H9 (cell line): ENCODE measurements at regions not wholly inside any gene's neighbourhood (a gene's known extent, or its start where the extent isn't known, plus 50 kb on each side); places are given as distances from the start of the nearest gene placed in this dataset.

Experiments used
- DNase-seq: peaks from one replicate; pipeline ENCODE4 v3.0.0-alpha.2; 2017
- H2AFZ ChIP-seq: one replicate; pipeline ENCODE4 v1.6.1; 2013; ENCODE audit warnings: mild to moderate bottlenecking, low read length, control low read depth, moderate library complexity
- H2AK5ac ChIP-seq: 2 replicates; pipeline ENCODE4 v1.6.1; 2013; ENCODE audit warnings: low read length, control low read depth, mixed read lengths; ENCODE audit not compliant: insufficient read length
- H2BK120ac ChIP-seq: one replicate; pipeline ENCODE4 v1.6.1; 2013; ENCODE audit warnings: low read depth, mild to moderate bottlenecking, low read length, control low read depth, inconsistent platforms; ENCODE audit not compliant: poor library complexity, severe bottlenecking
- H2BK12ac ChIP-seq: 2 replicates; pipeline ENCODE4 v1.6.1; 2013; ENCODE audit warnings: low read length, control low read depth, mixed read lengths, low read depth; ENCODE audit not compliant: insufficient read length
- H2BK15ac ChIP-seq: 2 replicates; pipeline ENCODE4 v1.6.1; 2013; ENCODE audit warnings: low read depth, low read length, control low read depth
- H2BK20ac ChIP-seq: one replicate; pipeline ENCODE4 v1.6.1; 2013; ENCODE audit warnings: low read depth, mild to moderate bottlenecking, low read length, control low read depth, inconsistent platforms; ENCODE audit not compliant: poor library complexity, severe bottlenecking
- H2BK5ac ChIP-seq: 2 replicates; pipeline ENCODE4 v1.6.1; 2013; ENCODE audit warnings: low read length, control low read depth, mixed read lengths; ENCODE audit not compliant: insufficient read length
- H3K14ac ChIP-seq: 2 replicates; pipeline ENCODE4 v1.6.1; 2013; ENCODE audit warnings: low read length, control low read depth; ENCODE audit not compliant: insufficient read depth
- H3K18ac ChIP-seq: 2 replicates; pipeline ENCODE4 v1.6.1; 2013; ENCODE audit warnings: low read depth, mild to moderate bottlenecking, mixed read lengths, low read length, control low read depth; ENCODE audit not compliant: insufficient read length
- H3K23ac ChIP-seq: 2 replicates; pipeline ENCODE4 v1.6.1; 2013; ENCODE audit warnings: low read length, control low read depth, mixed read lengths, low read depth; ENCODE audit not compliant: insufficient read length
- H3K23me2 ChIP-seq: 2 replicates; pipeline ENCODE4 v1.6.1; 2013; ENCODE audit warnings: low read depth, mild to moderate bottlenecking, mixed read lengths, low read length, control low read depth; ENCODE audit not compliant: insufficient read length, poor library complexity, severe bottlenecking
- H3K27ac ChIP-seq: 2 replicates; pipeline ENCODE4 v1.5.1; 2013; ENCODE audit warnings: low read length, control low read depth, mixed read lengths, low read depth; ENCODE audit not compliant: insufficient read length
- H3K27me3 ChIP-seq: 2 replicates; pipeline ENCODE4 v1.6.1; 2013; ENCODE audit warnings: low read length, control low read depth, inconsistent platforms; ENCODE audit not compliant: insufficient read depth
- H3K4ac ChIP-seq: 2 replicates; pipeline ENCODE4 v1.6.1; 2013; ENCODE audit warnings: low read depth, mild to moderate bottlenecking, control low read depth, inconsistent platforms, low read length, moderate library complexity
- H3K4me1 ChIP-seq: 2 replicates; pipeline ENCODE4 v1.6.1; 2013; ENCODE audit warnings: low read length, control low read depth, inconsistent platforms; ENCODE audit not compliant: insufficient read depth
- H3K4me2 ChIP-seq: 2 replicates; pipeline ENCODE4 v1.6.1; 2013; ENCODE audit warnings: low read length, control low read depth, mixed read lengths; ENCODE audit not compliant: insufficient read length, insufficient read depth
- H3K56ac ChIP-seq: 2 replicates; pipeline ENCODE4 v1.6.1; 2013; ENCODE audit warnings: low read depth, mild to moderate bottlenecking, mixed read lengths, low read length, control low read depth; ENCODE audit not compliant: insufficient read length
- H3K79me1 ChIP-seq: 2 replicates; pipeline ENCODE4 v1.6.1; 2013; ENCODE audit warnings: low read depth, mild to moderate bottlenecking, moderate library complexity, low read length, control low read depth, inconsistent platforms; ENCODE audit not compliant: insufficient read depth, poor library complexity, severe bottlenecking
- H3K79me2 ChIP-seq: 2 replicates; pipeline ENCODE4 v1.6.1; 2013; ENCODE audit warnings: low read length, control low read depth, inconsistent platforms; ENCODE audit not compliant: insufficient read depth
- H3K9ac ChIP-seq: 2 replicates; pipeline ENCODE4 v1.6.1; 2013; ENCODE audit warnings: low read length, control low read depth, mixed read lengths; ENCODE audit not compliant: insufficient read length; ENCODE audit errors: extremely low read depth
- H3K9me3 ChIP-seq: one replicate; pipeline ENCODE4 v1.6.1; 2013; ENCODE audit warnings: low read depth, low read length, inconsistent platforms; ENCODE audit not compliant: control insufficient read depth
- H3T11ph ChIP-seq: one replicate; pipeline ENCODE4 v1.6.1; 2013; ENCODE audit warnings: mild to moderate bottlenecking, low read length, control low read depth, inconsistent platforms
- H4K20me1 ChIP-seq: one replicate; pipeline ENCODE4 v1.6.1; 2013; ENCODE audit not compliant: control insufficient read depth, insufficient read length, insufficient read depth
- H4K5ac ChIP-seq: 2 replicates; pipeline ENCODE4 v1.6.1; 2013; ENCODE audit warnings: low read depth, mild to moderate bottlenecking, mixed read lengths, low read length, control low read depth; ENCODE audit not compliant: insufficient read length
- H4K8ac ChIP-seq: replicated peaks from 2 replicates; pipeline ENCODE4 v1.6.1; 2013; ENCODE audit warnings: low read length, control low read depth, mixed read lengths, low read depth; ENCODE audit not compliant: insufficient read length
- H4K91ac ChIP-seq: 2 replicates; pipeline ENCODE4 v1.6.1; 2013; ENCODE audit warnings: low read depth, mild to moderate bottlenecking, moderate library complexity, mixed read lengths, low read length, control low read depth; ENCODE audit not compliant: insufficient read length
- H3K27ac Mint-ChIP-seq, 3 experiments: 2 replicates in 2 of 3; 3 replicates in 1 of 3; pipeline ENCODE4 v1.8.0; 2020 to 2021; ENCODE audit warnings: mixed read lengths in 3 of 3, mild to moderate bottlenecking in 1 of 3, moderate library complexity in 1 of 3
- H3K27me3 Mint-ChIP-seq: 2 replicates; pipeline ENCODE4 v1.8.0; 2021; ENCODE audit warnings: low read depth, mild to moderate bottlenecking, moderate library complexity, mixed read lengths
- H3K36me3 Mint-ChIP-seq, 3 experiments: 2 replicates in 2 of 3; 3 replicates in 1 of 3; pipeline ENCODE4 v1.8.0; 2020 to 2021; ENCODE audit warnings: low read depth in 3 of 3, mixed read lengths in 3 of 3; ENCODE audit not compliant: insufficient read depth in 1 of 3
- H3K4me1 Mint-ChIP-seq, 2 experiments: 2 replicates each; pipeline ENCODE4 v1.8.0; 2020; ENCODE audit warnings: mixed read lengths in 2 of 2
- H3K4me3 Mint-ChIP-seq, 2 experiments: 2 replicates in 1 of 2; 3 replicates in 1 of 2; pipeline ENCODE4 v1.8.0; 2020 to 2021; ENCODE audit warnings: mild to moderate bottlenecking in 2 of 2, mixed read lengths in 2 of 2, moderate library complexity in 1 of 2
- H3K9me3 Mint-ChIP-seq, 2 experiments: 2 replicates in 1 of 2; 3 replicates in 1 of 2; pipeline ENCODE4 v1.8.0; 2020; ENCODE audit warnings: mild to moderate bottlenecking in 2 of 2, mixed read lengths in 2 of 2, moderate library complexity in 1 of 2
- WGBS: extraction: QIAGEN DNeasy Blood & Tissue Kit; methylation state at CpG from one replicate; pipeline ENCODE4 v1.1.7; 2013; ENCODE audit warnings: missing lambda C conversion rate, low lambda C conversion rate, mixed read lengths; ENCODE audit not compliant: insufficient read length; ENCODE audit errors: extremely low coverage; 5-methylcytosine and 5-hydroxymethylcytosine counted together
- TF ChIP-seq, protein P1 (sequence below): fragments of 200-600 bp; sonication (generic); conservative IDR thresholded peaks from 3 replicates; pipeline ENCODE4 v1.8.0; 2021; ENCODE audit warnings: antibody characterized with exemption, mild to moderate bottlenecking

DNA sequence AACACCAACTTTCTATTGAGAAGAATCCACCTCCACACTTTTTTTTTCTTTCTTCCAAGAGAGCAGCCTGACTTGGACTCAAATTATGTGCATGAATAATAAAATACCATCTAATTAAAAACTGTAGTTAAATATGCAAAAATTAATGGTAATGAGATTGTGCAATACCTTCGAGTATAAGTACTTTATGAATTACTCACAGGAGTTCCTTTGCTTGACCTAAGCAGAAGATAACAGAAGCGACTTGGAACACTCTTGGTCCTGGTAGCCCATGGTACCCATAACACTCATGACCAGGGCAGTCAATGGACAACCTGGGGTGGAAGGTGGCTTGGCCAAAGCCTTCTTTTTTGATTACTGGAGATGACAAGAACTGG lies 203.5 kb upstream of the IRX3 start:
- H3K27me3 ChIP-seq = no peaks in the 10 kb centered on the region
- no peak overlapping the region for H2AK5ac ChIP-seq
- no peak overlapping the region for H3K4ac ChIP-seq
- no peak overlapping the region for H4K8ac ChIP-seq
- no peaks in the 10 kb centered on the region for H3K79me2 ChIP-seq
- Mint-ChIP-seq H3K4me1 (peaks cover 8 to 9% of the 10 kb centered on the region in 2 experiments; a peak in 3 of 4 replicates), H3K4me3 (no peak overlapping the region), H3K36me3 (no peaks in the 10 kb centered on the region), H3K9me3 (no peaks in the 10 kb centered on the region), H3K27me3 (no peaks in the 10 kb centered on the region; the same call in none of the 2 replicates), H3K27ac (no peak overlapping the region)
- no peak overlapping the region for H2BK12ac ChIP-seq
- no peak overlapping the region for H4K5ac ChIP-seq
- no peak overlapping the region for H2AFZ ChIP-seq
- no peak overlapping the region for H3K23ac ChIP-seq
- TF ChIP-seq, protein P1, sequence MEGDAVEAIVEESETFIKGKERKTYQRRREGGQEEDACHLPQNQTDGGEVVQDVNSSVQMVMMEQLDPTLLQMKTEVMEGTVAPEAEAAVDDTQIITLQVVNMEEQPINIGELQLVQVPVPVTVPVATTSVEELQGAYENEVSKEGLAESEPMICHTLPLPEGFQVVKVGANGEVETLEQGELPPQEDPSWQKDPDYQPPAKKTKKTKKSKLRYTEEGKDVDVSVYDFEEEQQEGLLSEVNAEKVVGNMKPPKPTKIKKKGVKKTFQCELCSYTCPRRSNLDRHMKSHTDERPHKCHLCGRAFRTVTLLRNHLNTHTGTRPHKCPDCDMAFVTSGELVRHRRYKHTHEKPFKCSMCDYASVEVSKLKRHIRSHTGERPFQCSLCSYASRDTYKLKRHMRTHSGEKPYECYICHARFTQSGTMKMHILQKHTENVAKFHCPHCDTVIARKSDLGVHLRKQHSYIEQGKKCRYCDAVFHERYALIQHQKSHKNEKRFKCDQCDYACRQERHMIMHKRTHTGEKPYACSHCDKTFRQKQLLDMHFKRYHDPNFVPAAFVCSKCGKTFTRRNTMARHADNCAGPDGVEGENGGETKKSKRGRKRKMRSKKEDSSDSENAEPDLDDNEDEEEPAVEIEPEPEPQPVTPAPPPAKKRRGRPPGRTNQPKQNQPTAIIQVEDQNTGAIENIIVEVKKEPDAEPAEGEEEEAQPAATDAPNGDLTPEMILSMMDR = no peak
- H3K79me1 ChIP-seq = no peaks in the 10 kb centered on the region
- H2BK15ac ChIP-seq = no peak overlapping the region
- WGBS = no CpG with 5 or more reads among the region's 2 CpGs
- no peaks in the 10 kb centered on the region for H3K23me2 ChIP-seq
- no peak overlapping the region for H3K9ac ChIP-seq
- H3K27ac ChIP-seq = no peak overlapping the region
- no peaks in the 10 kb centered on the region for H4K20me1 ChIP-seq
- H3K4me1 ChIP-seq = no peaks in the 10 kb centered on the region
- no peak overlapping the region for H2BK5ac ChIP-seq
- no peak overlapping the region for H3K18ac ChIP-seq
- no peak overlapping the region for H4K91ac ChIP-seq
- no peak overlapping the region for H2BK120ac ChIP-seq
- DNase-seq = no peak
- H3T11ph ChIP-seq = no peak overlapping the region
- no peak overlapping the region for H3K56ac ChIP-seq
- H3K14ac ChIP-seq = no peak overlapping the region
- H3K4me2 ChIP-seq = no peak overlapping the region
- no peaks in the 10 kb centered on the region for H3K9me3 ChIP-seq
- H2BK20ac ChIP-seq = no peak overlapping the region
